GM12878 (cell line): ENCODE measurements at regions not wholly inside any gene's neighbourhood (a gene's known extent, or its start where the extent isn't known, plus 50 kb on each side); places are given as distances from the start of the nearest gene placed in this dataset.

Experiments
- ATAC-seq: fragments of 200-7000 bp; cut with Tn5 transposase; 3 replicates; pipeline ENCODE4 v1.9.1; 2020; ENCODE audit warnings: mild to moderate bottlenecking, moderate library complexity
- BruUV-seq: library from RNA; stranded (reverse); fragments of 400-500 nt; replicated peaks from 2 replicates; lab custom pipeline; 2021; lab: Mats Ljungman, UMichigan
- CTCF ChIA-PET: fragments of 300-600 bp; sonication (Branson Sonifier 250); formaldehyde crosslinking; extraction: SDS; loops from one replicate; lab custom pipeline; 2021; ENCODE audit warnings: inconsistent platforms; lab: Yijun Ruan, JAX
- POLR2A ChIA-PET: fragments of 350-600 bp; formaldehyde crosslinking; extraction: SDS; loops from one replicate; lab custom pipeline; 2021; ENCODE audit warnings: inconsistent platforms; lab: Charles Lee
- RAD21 ChIA-PET: fragments of 300-600 bp; sonication (Branson Sonifier 250); formaldehyde crosslinking; loops from one replicate; lab custom pipeline; 2023; ENCODE audit warnings: antibody characterized with exemption; ENCODE audit not compliant: unreplicated experiment; lab: Charles Lee
- SMC1A ChIA-PET: fragments of 300-600 bp; sonication (Branson Sonifier 250); formaldehyde crosslinking; loops from one replicate; lab custom pipeline; 2023; ENCODE audit not compliant: unreplicated experiment, uncharacterized antibody; lab: Charles Lee
- DNase-seq: peaks from one replicate; pipeline ENCODE4 v3.0.0-alpha.2; 2011; ENCODE audit warnings: low read depth, low spot score
- FAIRE-seq: peaks from 3 replicates; lab custom pipeline; 2011; peaks lifted over from hg19 to GRCh38; lab: Jason Lieb, UNC
- H2AFZ ChIP-seq: 2 replicates; pipeline ENCODE4 v1.6.0; 2011; ENCODE audit warnings: low read depth, low read length, control low read depth; ENCODE audit not compliant: control insufficient read depth
- H3K27ac ChIP-seq: 2 replicates; pipeline ENCODE4 v1.5.1; 2011; ENCODE audit warnings: control low read depth; ENCODE audit not compliant: control insufficient read depth, insufficient read depth
- H3K27me3 ChIP-seq, 2 experiments: replicated peaks in 1 of 2; 2 replicates each; pipeline versions ENCODE4 v1.6.0 to v1.6.1; 2011; ENCODE audit warnings: low read length in 1 of 2; ENCODE audit not compliant: control insufficient read depth in 2 of 2, insufficient read depth in 2 of 2
- H3K36me3 ChIP-seq, 2 experiments: 2 replicates each; pipeline ENCODE4 v1.5.1; 2011; ENCODE audit warnings: low read length in 1 of 2; ENCODE audit not compliant: control insufficient read depth in 2 of 2, insufficient read depth in 2 of 2
- H3K4me1 ChIP-seq: 2 replicates; pipeline ENCODE4 v1.6.1; 2011; ENCODE audit warnings: mild to moderate bottlenecking, low read length, moderate library complexity, mixed read lengths; ENCODE audit not compliant: control insufficient read depth, insufficient read depth
- H3K4me2 ChIP-seq: 2 replicates; pipeline ENCODE4 v1.6.0; 2011; ENCODE audit warnings: control low read depth; ENCODE audit not compliant: control insufficient read depth, insufficient read depth
- H3K4me3 ChIP-seq: fragments of 200-600 bp; sonication (generic); 2 replicates; pipeline ENCODE4 v1.5.1; 2016
- H3K79me2 ChIP-seq: 2 replicates; pipeline ENCODE4 v1.6.0; 2011; ENCODE audit warnings: low read length; ENCODE audit not compliant: control insufficient read depth, insufficient read depth
- H3K9ac ChIP-seq: 2 replicates; pipeline ENCODE4 v1.8.0; 2011; ENCODE audit warnings: low read length, control low read depth, mixed read lengths; ENCODE audit not compliant: control insufficient read depth, insufficient read depth
- H3K9me3 ChIP-seq: replicated peaks from 3 replicates; pipeline ENCODE4 v1.5.1; 2011; ENCODE audit warnings: mild to moderate bottlenecking, low read length; ENCODE audit not compliant: control insufficient read depth, insufficient read depth
- H4K20me1 ChIP-seq: 2 replicates; pipeline ENCODE4 v1.6.0; 2011; ENCODE audit not compliant: control insufficient read depth, insufficient read depth
- ATF3 ChIP-seq: IDR thresholded peaks from 2 replicates; pipeline ENCODE4 v1.6.1; 2011; ENCODE audit warnings: low read depth, mild to moderate bottlenecking, low read length, moderate library complexity, borderline replicate concordance; ENCODE audit errors: extremely low read depth
- CEBPZ ChIP-seq: fragments of 150-350 bp; IDR thresholded peaks from 2 replicates; pipeline ENCODE4 v1.6.1; 2016; ENCODE audit warnings: low read depth, low read length
- CHD2 ChIP-seq: IDR thresholded peaks from 2 replicates; pipeline ENCODE4 v1.6.1; 2011; ENCODE audit warnings: low read depth, low read length, improper control_type of control experiment, borderline replicate concordance
- DPF2 ChIP-seq: fragments of 450-650 bp; IDR thresholded peaks from 2 replicates; pipeline ENCODE4 v1.6.1; 2017; ENCODE audit warnings: mild to moderate bottlenecking
- IRF5 ChIP-seq: fragments of 450-650 bp; IDR thresholded peaks from 2 replicates; pipeline ENCODE4 v1.6.1; 2017; ENCODE audit warnings: borderline replicate concordance
- KDM1A ChIP-seq: fragments of 200-600 bp; sonication (generic); IDR thresholded peaks from 2 replicates; pipeline ENCODE4 v1.6.1; 2016; ENCODE audit warnings: borderline replicate concordance
- NKRF ChIP-seq: fragments of 450-650 bp; conservative IDR thresholded peaks from 2 replicates; pipeline ENCODE4 v1.6.1; 2017; ENCODE audit warnings: mild to moderate bottlenecking, moderate library complexity
- NR2C1 ChIP-seq: fragments of 450-650 bp; IDR thresholded peaks from 2 replicates; pipeline ENCODE4 v1.6.1; 2017; ENCODE audit warnings: antibody characterized with exemption, mild to moderate bottlenecking, moderate library complexity
- RBBP5 ChIP-seq: fragments of 200-600 bp; sonication (generic); conservative IDR thresholded peaks from 2 replicates; pipeline ENCODE4 v1.6.1; 2016
- RELB ChIP-seq: fragments of 450-650 bp; IDR thresholded peaks from 2 replicates; pipeline ENCODE4 v1.6.1; 2017; ENCODE audit warnings: low read depth, mild to moderate bottlenecking, moderate library complexity
- SKIL ChIP-seq: fragments of 450-650 bp; IDR thresholded peaks from 2 replicates; pipeline ENCODE4 v1.6.1; 2017; ENCODE audit warnings: mild to moderate bottlenecking, low read depth, inconsistent platforms; ENCODE audit not compliant: poor library complexity, severe bottlenecking
- STAT3 ChIP-seq: IDR thresholded peaks from 2 replicates; pipeline ENCODE4 v1.6.1; 2011; ENCODE audit warnings: low read depth, low read length, improper control_type of control experiment
- WGBS: methylation state at CpG from one replicate; pipeline ENCODE4 v1.1.6; 2016; ENCODE audit warnings: low lambda C conversion rate; ENCODE audit not compliant: insufficient replicate concordance, insufficient coverage; ENCODE audit errors: missing lambda C conversion rate; 5-methylcytosine and 5-hydroxymethylcytosine counted together
- in situ Hi-C: fragments of 300-500 bp; cut with MboI; formaldehyde crosslinking; loops from 9 replicates; pipeline ENCODE4 v1.14.3; 2018; ENCODE audit warnings: mixed read lengths
- intact Hi-C: fragments of 100-400 bp; cut with micrococcal nuclease; formaldehyde crosslinking; loops from one replicate; pipeline ENCODE4 v1.14.2; 2022; ENCODE audit not compliant: unreplicated experiment

- no peak for TF ChIP-seq RELB
- TF ChIP-seq KDM1A: no peak
- no peak for TF ChIP-seq NKRF
- TF ChIP-seq STAT3: no peak
- no peak for TF ChIP-seq RBBP5
Measured at GRCh38 chr4:75308049-75308448, 206.2 kb downstream of the RCHY1 start (continued).

- 41% methylated on average over 3 of the region's 3 CpGs for WGBS
- TF ChIP-seq NR2C1 (no peak), IRF5 (no peak), SKIL (no peak), CEBPZ (no peak), DPF2 (no peak), CHD2 (no peak), ATF3 (no peak)
Measured at GRCh38 chr4:75306506-75306905, 207.7 kb downstream of the RCHY1 start.

More at GRCh38 chr4:75306506-75306905, 207.7 kb downstream of the RCHY1 start:
- ChIA-PET POLR2A (no interaction called here), SMC1A (interaction anchor here (1.1 kb wide), 1 partner anchor 91 kb away, joined by 3 read pairs; no protein-coding TSS in a partner anchor), CTCF (no interaction called here), RAD21 (no interaction called here)
- in situ Hi-C loops (no loop called here), intact Hi-C loops (no loop called here)
- Histone ChIP-seq H3K4me2 (no peak overlapping the region), H3K27me3 (no peaks in the 10 kb centered on the region), H3K4me3 (no peak overlapping the region), H2AFZ (no peak overlapping the region), H3K4me1 (no peaks in the 10 kb centered on the region), H3K36me3 (no peaks in the 10 kb centered on the region), H4K20me1 (no peaks in the 10 kb centered on the region), H3K27ac (no peak overlapping the region), H3K9ac (no peak overlapping the region), H3K79me2 (no peaks in the 10 kb centered on the region), H3K9me3 (no peaks in the 10 kb centered on the region)
- ATAC-seq (no peak), FAIRE-seq (no peak), DNase-seq (no peak)
- BruUV-seq: no TSS peak
